IPS-20b (cell line): ENCODE measurements at regions not wholly inside any gene's neighbourhood (a gene's known extent, or its start where the extent isn't known, plus 50 kb on each side); places are given as distances from the start of the nearest gene placed in this dataset.
"Not testable (repeated sequence)": the region's sequence is repeated elsewhere in the genome, so short reads cannot be mapped to it uniquely, and the experiment has no call there.

Experiments
- H3K27ac ChIP-seq: one replicate; pipeline ENCODE4 v1.5.1; 2013; ENCODE audit warnings: low read length
- H3K27me3 ChIP-seq: 2 replicates; pipeline ENCODE4 v1.6.1; 2013; ENCODE audit warnings: mild to moderate bottlenecking, low read length, inconsistent platforms; ENCODE audit not compliant: insufficient read depth
- H3K36me3 ChIP-seq: 2 replicates; pipeline ENCODE4 v1.6.1; 2013; ENCODE audit warnings: low read depth, mild to moderate bottlenecking, inconsistent platforms, low read length, moderate library complexity; ENCODE audit not compliant: insufficient read depth
- H3K4me1 ChIP-seq: 2 replicates; pipeline ENCODE4 v1.6.1; 2013; ENCODE audit warnings: mild to moderate bottlenecking, control low read depth, inconsistent platforms, low read length, moderate library complexity; ENCODE audit not compliant: insufficient read depth
- H3K4me3 ChIP-seq: 2 replicates; pipeline ENCODE4 v1.5.1; 2013; ENCODE audit warnings: mild to moderate bottlenecking, low read length, inconsistent platforms
- H3K9ac ChIP-seq: 2 replicates; pipeline ENCODE4 v1.6.1; 2013; ENCODE audit warnings: low read depth, mild to moderate bottlenecking, inconsistent platforms, low read length, moderate library complexity
- H3K9me3 ChIP-seq: 2 replicates; pipeline ENCODE4 v1.6.1; 2013; ENCODE audit warnings: mild to moderate bottlenecking, low read depth, low read length, inconsistent platforms; ENCODE audit not compliant: insufficient read depth

- Histone ChIP-seq H3K27ac (no peak overlapping the region), H3K4me3 (no peak overlapping the region), H3K4me1 (no peaks in the 10 kb centered on the region), H3K27me3 (no peaks in the 10 kb centered on the region), H3K9ac (no peak overlapping the region), H3K36me3 (no peaks in the 10 kb centered on the region), H3K9me3 (no peaks in the 10 kb centered on the region)
These were observed 478.2 kb downstream of the SPATA31D1 start for GRCh38 chr9:82466616-82467260.

GRCh38 chr9:82467436-82467835 lies 478.9 kb downstream of the SPATA31D1 start:
- H3K9ac ChIP-seq = no peak overlapping the region
- no peaks in the 10 kb centered on the region for H3K36me3 ChIP-seq
- H3K27ac ChIP-seq = no peak overlapping the region
- no peaks in the 10 kb centered on the region for H3K27me3 ChIP-seq
- H3K4me1 ChIP-seq = no peaks in the 10 kb centered on the region
- H3K4me3 ChIP-seq = no peak overlapping the region
- H3K9me3 ChIP-seq = no peaks in the 10 kb centered on the region

GRCh38 chr9:82474235-82474634 lies 485.7 kb downstream of the SPATA31D1 start:
- Histone ChIP-seq H3K9me3 (no peaks in the 10 kb centered on the region), H3K27ac (no peak overlapping the region), H3K36me3 (no peaks in the 10 kb centered on the region)

GRCh38 chr9:82475584-82476301 lies 487.2 kb downstream of the SPATA31D1 start:
- Histone ChIP-seq H3K9me3 (no peaks in the 10 kb centered on the region), H3K27me3 (no peaks in the 10 kb centered on the region), H3K4me1 (no peaks in the 10 kb centered on the region), H3K9ac (no peak overlapping the region), H3K27ac (no peak overlapping the region), H3K36me3 (no peaks in the 10 kb centered on the region), H3K4me3 (no peak overlapping the region)

More at GRCh38 chr9:82474235-82474634, 485.7 kb downstream of the SPATA31D1 start:
- no peak overlapping the region for H3K9ac ChIP-seq
- no peak overlapping the region for H3K4me3 ChIP-seq
- no peaks in the 10 kb centered on the region for H3K27me3 ChIP-seq
- H3K4me1 ChIP-seq = no peaks in the 10 kb centered on the region

- H3K9ac ChIP-seq = no peak overlapping the region
- no peaks in the 10 kb centered on the region for H3K9me3 ChIP-seq
- no peaks in the 10 kb centered on the region for H3K4me1 ChIP-seq
These were observed 492.3 kb downstream of the SPATA31D1 start for GRCh38 chr9:82480921-82481320.

GRCh38 chr9:82487935-82488312 lies 499.4 kb downstream of the SPATA31D1 start:
- Histone ChIP-seq H3K36me3 (no peaks in the 10 kb centered on the region), H3K27ac (no peak overlapping the region), H3K9ac (no peak overlapping the region), H3K4me1 (no peaks in the 10 kb centered on the region), H3K9me3 (no peaks in the 10 kb centered on the region), H3K4me3 (no peak overlapping the region), H3K27me3 (no peaks in the 10 kb centered on the region)

More at GRCh38 chr9:82480921-82481320, 492.3 kb downstream of the SPATA31D1 start:
- Histone ChIP-seq H3K27ac (no peak overlapping the region), H3K36me3 (no peaks in the 10 kb centered on the region), H3K27me3 (no peaks in the 10 kb centered on the region), H3K4me3 (no peak overlapping the region)

GRCh38 chr9:82488313-82489200 lies 500.0 kb downstream of the SPATA31D1 start:
- Histone ChIP-seq H3K4me1 (no peaks in the 10 kb centered on the region), H3K9me3 (no peaks in the 10 kb centered on the region), H3K4me3 (no peak overlapping the region), H3K27me3 (no peaks in the 10 kb centered on the region), H3K36me3 (no peaks in the 10 kb centered on the region), H3K27ac (no peak overlapping the region), H3K9ac (no peak overlapping the region)

GRCh38 chr9:82489201-82489821 lies 500.7 kb downstream of the SPATA31D1 start:
- Histone ChIP-seq H3K9ac (no peak overlapping the region), H3K9me3 (no peaks in the 10 kb centered on the region), H3K36me3 (no peaks in the 10 kb centered on the region), H3K27ac (no peak overlapping the region), H3K27me3 (no peaks in the 10 kb centered on the region), H3K4me1 (no peaks in the 10 kb centered on the region), H3K4me3 (no peak overlapping the region)

GRCh38 chr9:82490019-82490499 lies 501.5 kb downstream of the SPATA31D1 start:
- no peaks in the 10 kb centered on the region for H3K9me3 ChIP-seq
- H3K27ac ChIP-seq = no peak overlapping the region
- H3K9ac ChIP-seq = no peak overlapping the region
- no peaks in the 10 kb centered on the region for H3K4me1 ChIP-seq
- H3K4me3 ChIP-seq = no peak overlapping the region
- H3K27me3 ChIP-seq = no peaks in the 10 kb centered on the region
- H3K36me3 ChIP-seq = no peaks in the 10 kb centered on the region

GRCh38 chr9:82490821-82491220 lies 502.2 kb downstream of the SPATA31D1 start:
- not testable (repeated sequence) for H3K27ac ChIP-seq, H3K4me1 ChIP-seq, H3K4me3 ChIP-seq, H3K9me3 ChIP-seq, H3K36me3 ChIP-seq, H3K27me3 ChIP-seq, H3K9ac ChIP-seq

GRCh38 chr9:82491604-82492003 lies 503.0 kb downstream of the SPATA31D1 start:
- H3K27ac ChIP-seq = no peak overlapping the region
- no peaks in the 10 kb centered on the region for H3K9me3 ChIP-seq
- H3K36me3 ChIP-seq = no peaks in the 10 kb centered on the region
- no peaks in the 10 kb centered on the region for H3K4me1 ChIP-seq
- H3K9ac ChIP-seq = no peak overlapping the region
- no peak overlapping the region for H3K4me3 ChIP-seq
- H3K27me3 ChIP-seq = no peaks in the 10 kb centered on the region
